GM12875 (cell line): ENCODE measurements at regions not wholly inside any gene's neighbourhood (a gene's known extent, or its start where the extent isn't known, plus 50 kb on each side); places are given as distances from the start of the nearest gene placed in this dataset.

Experiments used
- H3K4me3 ChIP-seq: one replicate; pipeline ENCODE4 v1.5.1; 2011; ENCODE audit warnings: low read depth, low read length, control low read depth
- TF ChIP-seq, protein P1 (sequence below): IDR thresholded peaks from 2 replicates; pipeline ENCODE4 v1.5.1; 2011; ENCODE audit warnings: low read depth, mild to moderate bottlenecking, control low read depth, inconsistent platforms, low read length, moderate library complexity, borderline replicate concordance; ENCODE audit not compliant: insufficient read depth

DNA sequence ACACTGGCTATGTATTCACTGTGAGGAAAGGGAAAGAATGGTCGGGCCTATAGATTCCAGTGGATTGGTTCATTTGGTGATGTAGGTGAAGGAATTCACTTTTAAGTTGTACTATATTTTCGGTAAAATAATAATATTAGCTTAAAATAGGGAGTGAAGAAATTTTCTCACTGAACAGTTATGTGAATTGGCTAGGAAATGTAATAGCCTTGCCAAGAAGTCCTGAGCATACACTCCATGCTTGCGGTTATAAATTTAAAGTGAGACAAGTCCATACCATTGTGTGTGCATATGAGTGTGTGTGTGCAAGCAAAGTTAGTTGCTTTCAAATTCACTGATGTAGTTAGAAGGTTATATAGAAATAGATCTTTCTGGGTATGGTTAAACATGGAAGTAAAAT is 1651.0 kb downstream of the NCAM2 start:
- TF ChIP-seq, protein P1, sequence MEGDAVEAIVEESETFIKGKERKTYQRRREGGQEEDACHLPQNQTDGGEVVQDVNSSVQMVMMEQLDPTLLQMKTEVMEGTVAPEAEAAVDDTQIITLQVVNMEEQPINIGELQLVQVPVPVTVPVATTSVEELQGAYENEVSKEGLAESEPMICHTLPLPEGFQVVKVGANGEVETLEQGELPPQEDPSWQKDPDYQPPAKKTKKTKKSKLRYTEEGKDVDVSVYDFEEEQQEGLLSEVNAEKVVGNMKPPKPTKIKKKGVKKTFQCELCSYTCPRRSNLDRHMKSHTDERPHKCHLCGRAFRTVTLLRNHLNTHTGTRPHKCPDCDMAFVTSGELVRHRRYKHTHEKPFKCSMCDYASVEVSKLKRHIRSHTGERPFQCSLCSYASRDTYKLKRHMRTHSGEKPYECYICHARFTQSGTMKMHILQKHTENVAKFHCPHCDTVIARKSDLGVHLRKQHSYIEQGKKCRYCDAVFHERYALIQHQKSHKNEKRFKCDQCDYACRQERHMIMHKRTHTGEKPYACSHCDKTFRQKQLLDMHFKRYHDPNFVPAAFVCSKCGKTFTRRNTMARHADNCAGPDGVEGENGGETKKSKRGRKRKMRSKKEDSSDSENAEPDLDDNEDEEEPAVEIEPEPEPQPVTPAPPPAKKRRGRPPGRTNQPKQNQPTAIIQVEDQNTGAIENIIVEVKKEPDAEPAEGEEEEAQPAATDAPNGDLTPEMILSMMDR, result no peak
- no peak overlapping the region for H3K4me3 ChIP-seq

DNA sequence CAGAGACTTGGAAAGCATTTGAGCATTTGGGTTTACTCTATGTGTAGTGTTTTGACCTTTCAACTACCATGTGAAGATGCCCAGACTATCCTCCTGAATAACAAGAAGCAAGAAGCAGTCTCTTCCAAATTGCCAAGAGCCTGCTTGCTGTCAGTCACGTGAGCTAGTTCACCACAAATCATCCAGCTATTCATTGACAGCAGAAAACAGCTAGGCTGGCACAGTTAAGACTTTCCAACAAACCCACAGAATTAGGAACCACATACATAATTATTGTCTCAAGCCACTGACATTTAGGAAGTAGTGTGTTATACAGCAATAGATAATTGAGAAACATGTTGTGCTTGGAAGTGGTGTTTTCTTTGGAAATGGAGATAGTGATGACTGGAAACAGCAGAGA is 1652.0 kb downstream of the NCAM2 start:
- H3K4me3 ChIP-seq, result no peak overlapping the region
- TF ChIP-seq, protein P1, result no peak

DNA sequence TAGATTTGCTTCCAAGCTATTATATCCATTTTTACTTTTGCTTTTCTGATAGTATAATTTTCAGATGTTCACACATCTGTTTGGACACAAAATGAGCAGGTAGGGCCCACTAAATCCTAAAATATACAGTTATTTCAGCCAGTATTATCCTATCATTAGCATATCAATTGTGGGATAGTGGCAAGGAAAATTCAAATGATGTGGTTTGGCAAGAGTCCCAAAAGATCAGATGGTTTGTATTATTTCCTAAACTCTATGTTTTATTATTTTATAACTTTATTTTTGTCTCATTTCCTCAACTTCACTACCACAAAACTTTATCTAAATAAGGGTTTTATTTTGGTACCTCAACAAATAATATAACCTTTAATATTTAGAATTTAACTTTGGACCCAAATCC is 1659.6 kb downstream of the NCAM2 start:
- TF ChIP-seq, protein P1, result no peak
- H3K4me3 ChIP-seq, result no peak overlapping the region

DNA sequence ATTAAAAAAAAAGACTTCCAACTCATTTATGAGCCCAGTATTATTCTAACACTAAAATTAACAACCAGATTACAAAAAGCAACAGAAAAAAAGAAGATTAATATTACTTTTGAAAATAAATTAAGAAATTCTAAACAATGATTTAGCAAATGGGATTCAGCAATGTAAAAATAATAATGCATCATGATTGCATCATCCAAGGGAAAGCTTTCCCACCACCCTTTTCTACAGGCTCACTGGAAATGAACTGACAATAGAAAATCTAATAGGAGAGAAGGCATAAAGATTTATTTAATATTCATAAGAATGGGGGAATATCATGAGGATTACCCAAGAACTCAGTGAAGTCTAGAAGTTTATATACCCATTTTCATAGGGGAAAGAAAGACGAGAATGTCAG is 1671.9 kb downstream of the NCAM2 start:
- TF ChIP-seq, protein P1, result no peak
- H3K4me3 ChIP-seq, result no peak overlapping the region

DNA sequence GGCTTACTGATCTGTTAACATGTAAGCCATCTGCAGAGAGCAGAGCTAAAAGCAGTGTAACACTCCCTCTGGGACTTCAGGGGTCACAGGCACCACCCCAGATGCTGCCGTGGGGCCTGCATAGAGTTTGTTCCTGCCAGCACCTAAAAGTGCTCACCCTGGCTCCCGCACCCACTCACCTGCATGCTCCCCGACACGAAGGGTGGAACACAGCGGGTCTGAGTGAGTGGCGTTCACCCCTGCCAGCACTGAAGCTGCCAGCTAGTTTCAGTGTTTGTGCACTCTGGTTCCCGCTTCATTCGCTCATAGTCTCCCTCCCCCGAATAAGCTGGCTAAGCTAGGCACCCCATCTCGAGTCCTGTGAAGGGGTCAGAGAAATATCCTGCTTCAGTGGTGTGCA is 1681.0 kb downstream of the NCAM2 start:
- TF ChIP-seq, protein P1, result no peak
- no peak overlapping the region for H3K4me3 ChIP-seq

DNA sequence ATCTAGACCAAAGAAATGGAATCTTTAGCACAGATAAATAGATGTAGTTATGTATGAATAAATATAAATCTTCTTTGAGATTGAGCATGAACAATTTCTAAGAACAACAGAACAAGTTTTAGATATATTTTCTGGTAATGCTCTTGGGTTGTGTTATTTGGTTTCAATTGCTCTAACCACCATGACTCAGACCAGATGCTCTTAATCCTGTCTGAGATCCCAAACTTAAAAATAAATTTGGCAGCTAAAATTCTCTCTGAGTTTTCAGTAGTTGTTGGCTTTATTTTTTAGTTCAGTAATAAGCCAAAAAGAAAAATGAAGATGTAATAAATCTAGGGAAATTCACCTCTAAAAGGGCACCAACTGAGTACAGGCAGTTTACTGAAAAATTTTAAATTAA is 1693.4 kb downstream of the NCAM2 start:
- TF ChIP-seq, protein P1, result no peak
- no peak overlapping the region for H3K4me3 ChIP-seq

DNA sequence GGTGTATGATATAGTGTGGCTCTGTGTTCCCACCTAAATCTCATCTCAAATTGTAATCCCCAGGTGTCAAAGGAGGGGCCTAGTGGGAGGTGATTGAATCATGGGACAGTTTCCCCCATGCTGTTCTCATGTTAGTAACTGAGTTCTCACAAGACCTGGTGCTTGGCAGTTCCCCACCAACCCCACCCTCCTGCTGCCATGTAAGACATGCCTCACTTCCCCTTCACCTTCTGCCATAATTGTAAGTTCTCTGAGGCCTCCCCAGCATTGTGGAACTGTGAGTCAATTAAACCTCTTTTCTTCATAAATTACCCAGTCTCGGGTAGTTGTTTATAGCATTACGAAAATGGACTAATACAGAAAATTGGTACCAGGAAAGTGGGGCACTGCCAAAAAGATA is 1705.3 kb downstream of the NCAM2 start:
- TF ChIP-seq, protein P1, result no peak
- H3K4me3 ChIP-seq, result no peak overlapping the region
